ENCODE measurements at regions not wholly inside any gene's neighbourhood (a gene's known extent, or its start where the extent isn't known, plus 50 kb on each side); places are given as distances from the start of the nearest gene placed in this dataset.

DNA sequence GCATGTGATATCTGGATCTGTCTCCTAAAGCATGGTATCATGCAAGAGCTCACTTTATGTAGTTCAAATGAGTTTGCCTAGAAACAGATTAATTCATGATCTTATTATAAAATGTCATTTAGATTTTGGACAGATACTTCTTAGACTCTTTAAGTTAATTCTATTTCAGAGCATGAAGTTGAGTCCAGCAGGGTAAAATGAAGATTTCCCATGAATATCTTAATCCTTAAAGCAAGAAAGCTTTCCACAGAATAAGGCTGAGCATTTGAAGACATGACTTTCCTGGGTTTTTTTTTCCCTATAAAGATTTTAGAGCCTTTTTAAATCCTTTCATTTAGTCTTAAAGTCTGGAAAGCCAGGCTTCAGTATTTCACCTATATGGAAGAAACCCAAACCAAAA lies 556.0 kb upstream of the GJE1 start:
- Histone ChIP-seq H3K9me3 (replicated peaks in 1 of 3) (no peaks in the 10 kb centered on the region), H3K4me3 (no peak overlapping the region), H3K4me1 (replicated peaks in 1 of 2) (no peaks in the 10 kb centered on the region), H3K36me3 (replicated peaks in 1 of 2) (no peaks in the 10 kb centered on the region), H3K27me3 (no peaks in the 10 kb centered on the region), H3K27ac (no peak overlapping the region)
- DNase-seq, result no peak
- intact Hi-C loops (cut with DNase I), result no loop called here
- TF ChIP-seq, protein P1, sequence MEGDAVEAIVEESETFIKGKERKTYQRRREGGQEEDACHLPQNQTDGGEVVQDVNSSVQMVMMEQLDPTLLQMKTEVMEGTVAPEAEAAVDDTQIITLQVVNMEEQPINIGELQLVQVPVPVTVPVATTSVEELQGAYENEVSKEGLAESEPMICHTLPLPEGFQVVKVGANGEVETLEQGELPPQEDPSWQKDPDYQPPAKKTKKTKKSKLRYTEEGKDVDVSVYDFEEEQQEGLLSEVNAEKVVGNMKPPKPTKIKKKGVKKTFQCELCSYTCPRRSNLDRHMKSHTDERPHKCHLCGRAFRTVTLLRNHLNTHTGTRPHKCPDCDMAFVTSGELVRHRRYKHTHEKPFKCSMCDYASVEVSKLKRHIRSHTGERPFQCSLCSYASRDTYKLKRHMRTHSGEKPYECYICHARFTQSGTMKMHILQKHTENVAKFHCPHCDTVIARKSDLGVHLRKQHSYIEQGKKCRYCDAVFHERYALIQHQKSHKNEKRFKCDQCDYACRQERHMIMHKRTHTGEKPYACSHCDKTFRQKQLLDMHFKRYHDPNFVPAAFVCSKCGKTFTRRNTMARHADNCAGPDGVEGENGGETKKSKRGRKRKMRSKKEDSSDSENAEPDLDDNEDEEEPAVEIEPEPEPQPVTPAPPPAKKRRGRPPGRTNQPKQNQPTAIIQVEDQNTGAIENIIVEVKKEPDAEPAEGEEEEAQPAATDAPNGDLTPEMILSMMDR (IDR thresholded peaks at IDR 0.05), result no peak
- TF ChIP-seq POLR2A (IDR thresholded peaks at IDR 0.05), result no peak

DNA sequence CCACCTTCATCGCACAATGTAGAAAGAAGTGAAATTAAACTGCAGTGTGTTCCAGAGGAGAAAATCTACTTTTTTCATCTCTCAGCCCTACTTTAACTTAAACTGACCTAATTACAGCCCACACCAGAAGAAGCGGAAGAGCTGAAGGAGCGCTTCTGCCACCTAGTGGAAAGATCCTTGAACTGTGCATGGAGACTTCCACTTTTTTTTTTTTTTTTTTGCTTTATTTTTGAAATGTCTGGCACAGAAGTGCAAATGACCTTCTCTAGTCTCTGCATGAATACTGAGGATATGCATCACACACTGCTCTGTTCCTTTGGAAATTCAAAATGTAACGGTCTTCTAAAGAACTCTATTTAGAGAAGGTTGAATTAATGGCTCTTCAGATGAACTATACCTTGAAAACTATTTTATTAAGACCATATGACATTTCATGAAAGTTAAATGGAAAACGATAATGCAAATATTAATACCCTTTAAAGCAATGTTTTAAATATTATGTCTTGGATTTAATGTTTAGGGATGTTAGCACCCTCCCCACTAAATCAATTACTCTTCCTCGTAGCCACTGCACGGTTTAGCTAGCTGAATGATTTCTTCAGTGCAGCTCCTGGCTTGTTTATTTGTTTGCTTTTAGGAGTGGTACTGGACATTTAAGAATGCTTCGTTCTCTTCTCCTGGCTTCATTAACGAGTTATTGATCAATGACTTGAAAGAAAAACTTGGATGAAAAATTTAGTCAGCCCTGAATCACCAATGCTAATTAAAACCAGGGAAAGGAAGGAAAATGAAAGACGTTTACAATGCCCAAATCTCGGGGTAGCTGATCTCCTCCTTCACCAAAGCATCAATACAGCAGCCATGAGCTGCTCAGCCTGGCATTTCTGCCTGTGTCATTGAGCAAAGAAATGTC lies 569.6 kb upstream of the GJE1 start:
- H3K36me3 ChIP-seq (replicated peaks in 1 of 2), result no peaks in the 10 kb centered on the region
- DNase-seq, result peak; percentile 55 to 77 (median 66)
- H3K27ac ChIP-seq, result peak overlapping the region in 1 of 5 donors; percentile 66
- 16 to 31% (median 26%) methylated on average over 11 of the region's 11 CpGs for WGBS, 4 donors
- no peaks in the 10 kb centered on the region for H3K9me3 ChIP-seq (replicated peaks in 1 of 3)
- H3K4me1 ChIP-seq (replicated peaks in 1 of 2), result no peaks in the 10 kb centered on the region
- intact Hi-C loops (cut with DNase I), result no loop called here
- peak overlapping the region in 1 of 4 donors; percentile 30 for H3K4me3 ChIP-seq
- H3K27me3 ChIP-seq, result no peaks in the 10 kb centered on the region
- TF ChIP-seq, protein P1 (IDR thresholded peaks at IDR 0.05), result peak; percentile 73 to 97 (median 90)
- TF ChIP-seq POLR2A (IDR thresholded peaks at IDR 0.05), result no peak

DNA sequence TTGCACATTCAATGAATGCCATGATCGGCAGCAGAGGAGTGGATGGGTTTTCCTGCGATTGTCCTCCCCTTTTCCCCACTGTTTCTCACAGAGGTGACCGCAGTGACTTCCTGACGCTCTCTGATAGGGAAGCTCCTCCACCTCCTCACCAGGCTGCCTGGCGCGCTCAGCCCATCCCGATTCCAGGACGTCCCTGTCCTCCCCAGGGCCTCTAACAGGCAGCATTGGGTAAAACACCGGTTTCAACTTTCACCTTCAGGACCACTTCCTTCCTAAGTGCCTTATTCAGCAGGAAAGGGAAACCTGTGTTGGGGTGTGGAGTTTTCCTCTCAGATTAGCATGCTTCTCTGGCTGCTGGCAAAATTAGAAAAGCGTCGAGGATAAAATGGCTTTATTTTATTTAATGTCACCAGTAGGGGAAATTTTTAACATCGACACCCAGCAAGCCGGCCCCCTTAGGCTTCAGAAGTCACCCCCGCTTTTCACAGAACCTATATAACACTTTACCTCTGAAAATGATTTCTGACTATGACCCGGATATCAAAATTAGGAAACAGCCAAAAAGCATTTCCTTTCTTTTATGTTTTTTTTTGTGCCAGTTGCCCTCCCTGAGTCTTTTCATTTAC lies 570.4 kb upstream of the GJE1 start:
- Histone ChIP-seq H3K27ac (peak overlapping the region in 1 of 5 donors; percentile 66), H3K9me3 (replicated peaks in 1 of 3) (no peaks in the 10 kb centered on the region), H3K36me3 (replicated peaks in 1 of 2) (no peaks in the 10 kb centered on the region), H3K27me3 (no peaks in the 10 kb centered on the region), H3K4me1 (replicated peaks in 1 of 2) (no peaks in the 10 kb centered on the region), H3K4me3 (peak overlapping the region in 1 of 4 donors; percentile 30)
- no peak for TF ChIP-seq POLR2A (IDR thresholded peaks at IDR 0.05)
- TF ChIP-seq, protein P1 (IDR thresholded peaks at IDR 0.05), result no peak
- DNase-seq, result peak; percentile 3 to 61 (median 26)
- intact Hi-C loops (cut with DNase I), result no loop called here
- 33 to 55% (median 45%) methylated on average over 15 of the region's 15 CpGs for WGBS, 4 donors

DNA sequence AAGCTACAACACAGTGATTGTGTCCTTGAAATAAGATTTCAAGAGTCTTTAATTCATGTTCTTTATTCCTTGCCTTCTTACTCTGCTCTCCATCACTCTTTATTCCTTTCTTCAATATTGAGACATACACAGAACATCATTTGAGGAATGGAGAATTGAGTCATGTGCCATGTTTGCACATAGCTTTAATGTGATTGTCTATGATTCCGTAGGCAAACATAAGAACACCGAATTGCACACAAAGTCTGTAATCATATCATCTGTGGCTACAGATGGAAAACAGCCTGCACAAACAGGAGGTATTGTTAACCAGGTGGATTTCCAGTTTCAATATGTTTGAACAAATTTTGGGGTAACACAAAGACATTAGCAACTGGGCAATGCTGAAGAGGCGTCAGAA lies 571.6 kb upstream of the GJE1 start:
- Histone ChIP-seq H3K27ac (no peak overlapping the region), H3K36me3 (replicated peaks in 1 of 2) (no peaks in the 10 kb centered on the region), H3K9me3 (replicated peaks in 1 of 3) (no peaks in the 10 kb centered on the region), H3K4me3 (no peak overlapping the region), H3K27me3 (no peaks in the 10 kb centered on the region), H3K4me1 (replicated peaks in 1 of 2) (no peaks in the 10 kb centered on the region)
- no peak for DNase-seq
- TF ChIP-seq, protein P1 (IDR thresholded peaks at IDR 0.05), result no peak
- TF ChIP-seq POLR2A (IDR thresholded peaks at IDR 0.05), result no peak
- intact Hi-C loops (cut with DNase I), result no loop called here
- WGBS, 4 donors, result 73 to 94% (median 93%) methylated on average over 3 of the region's 3 CpGs
